Neural progenitor cell (in vitro differentiated cells): ENCODE measurements at regions not wholly inside any gene's neighbourhood (a gene's known extent, or its start where the extent isn't known, plus 50 kb on each side); places are given as distances from the start of the nearest gene placed in this dataset.

ENCODE experiments used
- DNase-seq: peaks from one replicate; pipeline ENCODE4 v3.0.0-alpha.2; 2016; ENCODE audit warnings: low spot score
- H2AFZ ChIP-seq: fragments of 200-600 bp; sonication (generic); replicated peaks from 2 replicates; pipeline ENCODE4 v1.6.1; 2016; ENCODE audit warnings: antibody characterized with exemption
- H3F3A ChIP-seq: fragments of 200-600 bp; sonication (generic); 2 replicates; pipeline ENCODE4 v1.6.1; 2016; ENCODE audit warnings: antibody characterized with exemption, low read depth
- H3K27ac ChIP-seq: fragments of 200-600 bp; sonication (generic); 2 replicates; pipeline ENCODE4 v1.5.1; 2016; ENCODE audit warnings: mild to moderate bottlenecking
- H3K27me3 ChIP-seq: fragments of 200-600 bp; sonication (generic); 2 replicates; pipeline ENCODE4 v1.6.1; 2016; ENCODE audit warnings: mild to moderate bottlenecking, moderate library complexity
- H3K36me3 ChIP-seq: fragments of 200-600 bp; sonication (generic); 2 replicates; pipeline ENCODE4 v1.5.1; 2016
- H3K4me1 ChIP-seq: fragments of 200-600 bp; sonication (generic); 2 replicates; pipeline ENCODE4 v1.6.1; 2016; ENCODE audit warnings: mixed run types
- H3K4me2 ChIP-seq: fragments of 200-600 bp; sonication (generic); 2 replicates; pipeline ENCODE4 v1.6.1; 2016
- H3K4me3 ChIP-seq: fragments of 200-600 bp; sonication (generic); 2 replicates; pipeline ENCODE4 v1.5.1; 2016
- H3K79me2 ChIP-seq: fragments of 200-600 bp; sonication (generic); 2 replicates; pipeline ENCODE4 v1.6.1; 2016; ENCODE audit warnings: low read depth
- H3K9ac ChIP-seq: fragments of 200-600 bp; sonication (generic); 2 replicates; pipeline ENCODE4 v1.6.1; 2016
- H3K9me3 ChIP-seq: fragments of 200-600 bp; sonication (generic); 2 replicates; pipeline ENCODE4 v1.5.1; 2016; ENCODE audit warnings: low read depth
- H4K20me1 ChIP-seq: fragments of 200-600 bp; sonication (generic); 2 replicates; pipeline ENCODE4 v1.6.1; 2016; ENCODE audit warnings: low read depth
- H3K27ac Mint-ChIP-seq: 3 replicates; pipeline ENCODE4 v1.8.0; 2021; ENCODE audit warnings: mixed read lengths
- H3K27me3 Mint-ChIP-seq: 2 replicates; pipeline ENCODE4 v1.8.0; 2022; ENCODE audit warnings: low read depth, mild to moderate bottlenecking, inconsistent platforms, moderate library complexity, mixed read lengths; ENCODE audit not compliant: insufficient read depth
- H3K36me3 Mint-ChIP-seq: 3 replicates; pipeline ENCODE4 v1.8.0; 2021; ENCODE audit warnings: mixed read lengths
- H3K4me1 Mint-ChIP-seq: 3 replicates; pipeline ENCODE4 v1.8.0; 2021; ENCODE audit warnings: mixed read lengths
- H3K4me3 Mint-ChIP-seq: 3 replicates; pipeline ENCODE4 v1.8.0; 2021; ENCODE audit warnings: mild to moderate bottlenecking, moderate library complexity, mixed read lengths
- H3K9me3 Mint-ChIP-seq: 3 replicates; pipeline ENCODE4 v1.8.0; 2020; ENCODE audit warnings: mixed read lengths
- CTCF ChIP-seq: fragments of 200-600 bp; sonication (generic); IDR thresholded peaks from 2 replicates; pipeline ENCODE4 v1.5.1; 2017; ENCODE audit warnings: antibody characterized with exemption, mild to moderate bottlenecking
- EZH2 ChIP-seq: fragments of 200-600 bp; sonication (generic); IDR thresholded peaks from 2 replicates; pipeline ENCODE4 v1.6.1; 2017; ENCODE audit warnings: antibody characterized with exemption, mild to moderate bottlenecking, moderate library complexity
- EZH2phosphoT487 ChIP-seq: fragments of 200-600 bp; sonication (generic); IDR thresholded peaks from 2 replicates; pipeline ENCODE4 v1.6.1; 2017; ENCODE audit warnings: antibody characterized with exemption

GRCh38 chr4:126682250-126682649 lies 950.5 kb upstream of the INTU start:
- Histone ChIP-seq H3K4me2 (no peak overlapping the region), H3K9ac (no peak overlapping the region), H3K79me2 (no peaks in the 10 kb centered on the region), H3K4me1 (peaks cover 6% of the 10 kb centered on the region), H3K36me3 (no peaks in the 10 kb centered on the region), H3K27me3 (no peaks in the 10 kb centered on the region), H2AFZ (no peak overlapping the region), H3F3A (no peaks in the 10 kb centered on the region), H3K4me3 (no peak overlapping the region), H3K27ac (no peak overlapping the region), H3K9me3 (no peaks in the 10 kb centered on the region), H4K20me1 (no peaks in the 10 kb centered on the region)
- no peak overlapping the region for H3K27ac Mint-ChIP-seq
- no peaks in the 10 kb centered on the region for H3K36me3 Mint-ChIP-seq
- no peak for TF ChIP-seq EZH2phosphoT487
- no peak for TF ChIP-seq CTCF
- TF ChIP-seq EZH2, result no peak
- no peaks in the 10 kb centered on the region for H3K27me3 Mint-ChIP-seq
- DNase-seq, result no peak
- no peak overlapping the region for H3K4me3 Mint-ChIP-seq
- H3K9me3 Mint-ChIP-seq, result no peaks in the 10 kb centered on the region
- H3K4me1 Mint-ChIP-seq, result peaks cover 4% of the 10 kb centered on the region

GRCh38 chr4:126686491-126686890 lies 946.3 kb upstream of the INTU start:
- DNase-seq, result no peak
- no peak for TF ChIP-seq EZH2phosphoT487
- no peak for TF ChIP-seq EZH2
- no peak for TF ChIP-seq CTCF
- Mint-ChIP-seq H3K36me3 (no peaks in the 10 kb centered on the region), H3K27ac (no peak overlapping the region), H3K4me1 (no peaks in the 10 kb centered on the region), H3K27me3 (no peaks in the 10 kb centered on the region), H3K4me3 (no peak overlapping the region), H3K9me3 (no peaks in the 10 kb centered on the region)
- no peaks in the 10 kb centered on the region for H3K9me3 ChIP-seq
- H3K27me3 ChIP-seq, result no peaks in the 10 kb centered on the region
- H2AFZ ChIP-seq, result no peak overlapping the region
- no peaks in the 10 kb centered on the region for H3K79me2 ChIP-seq
- H3F3A ChIP-seq, result no peaks in the 10 kb centered on the region
- no peaks in the 10 kb centered on the region for H3K4me1 ChIP-seq
- no peaks in the 10 kb centered on the region for H4K20me1 ChIP-seq
- H3K4me2 ChIP-seq, result no peak overlapping the region
- H3K27ac ChIP-seq, result no peak overlapping the region
- no peak overlapping the region for H3K4me3 ChIP-seq
- no peak overlapping the region for H3K9ac ChIP-seq
- no peaks in the 10 kb centered on the region for H3K36me3 ChIP-seq

GRCh38 chr4:126687655-126688358 lies 945.0 kb upstream of the INTU start:
- Histone ChIP-seq H2AFZ (no peak overlapping the region), H3K79me2 (no peaks in the 10 kb centered on the region), H3K9me3 (no peaks in the 10 kb centered on the region), H3K27ac (no peak overlapping the region), H3K9ac (no peak overlapping the region), H3K4me1 (no peaks in the 10 kb centered on the region), H3K4me2 (no peak overlapping the region), H4K20me1 (no peaks in the 10 kb centered on the region), H3F3A (no peaks in the 10 kb centered on the region), H3K27me3 (no peaks in the 10 kb centered on the region), H3K4me3 (no peak overlapping the region), H3K36me3 (no peaks in the 10 kb centered on the region)
- TF ChIP-seq EZH2 (no peak), EZH2phosphoT487 (no peak), CTCF (no peak)
- Mint-ChIP-seq H3K36me3 (no peaks in the 10 kb centered on the region), H3K27ac (no peak overlapping the region), H3K9me3 (no peaks in the 10 kb centered on the region), H3K4me1 (no peaks in the 10 kb centered on the region), H3K4me3 (no peak overlapping the region), H3K27me3 (no peaks in the 10 kb centered on the region)
- no peak for DNase-seq
